HG03039 (cell line): ENCODE measurements at regions not wholly inside any gene's neighbourhood (a gene's known extent, or its start where the extent isn't known, plus 50 kb on each side); places are given as distances from the start of the nearest gene placed in this dataset.
"Not testable (repeated sequence)": the region's sequence is repeated elsewhere in the genome, so short reads cannot be mapped to it uniquely, and the experiment has no call there.

Source experiments
- ATAC-seq: cut with Tn5 transposase; IDR thresholded peaks from one replicate; pipeline ENCODE4 v1.9.1; 2021; ENCODE audit warnings: mild to moderate bottlenecking, moderate library complexity; ENCODE audit not compliant: unreplicated experiment

- no peak for ATAC-seq
Measured at GRCh38 chr2:49807689-49808088, 653.4 kb upstream of the FSHR start.

- ATAC-seq = no peak
Measured at GRCh38 chr2:49804111-49804510, 649.8 kb upstream of the FSHR start.

GRCh38 chr2:49801898-49802450 is 647.7 kb upstream of the FSHR start:
- ATAC-seq = no peak

- no peak for ATAC-seq
Measured at GRCh38 chr2:49798570-49798969, 644.3 kb upstream of the FSHR start.

DNA sequence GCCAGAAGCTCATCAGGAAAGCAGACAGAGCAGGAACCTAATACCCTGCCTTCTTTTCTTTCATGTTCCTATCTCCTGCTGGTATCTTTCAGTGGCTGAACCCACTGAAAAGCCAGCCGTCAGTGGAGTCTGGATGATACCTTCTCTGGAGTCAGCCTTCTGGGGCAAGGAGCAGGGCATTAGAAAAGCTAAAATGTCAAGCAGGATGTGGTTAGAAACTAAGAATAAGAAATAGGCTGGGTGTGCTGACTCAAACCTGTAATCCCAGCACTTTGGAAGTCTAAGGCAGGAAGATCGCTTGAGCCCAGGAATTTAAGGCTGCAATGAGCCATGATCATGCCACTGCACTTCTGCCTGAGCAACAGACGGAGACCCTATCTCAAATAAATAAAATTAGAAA is 642.0 kb upstream of the FSHR start:
- ATAC-seq = no peak

DNA sequence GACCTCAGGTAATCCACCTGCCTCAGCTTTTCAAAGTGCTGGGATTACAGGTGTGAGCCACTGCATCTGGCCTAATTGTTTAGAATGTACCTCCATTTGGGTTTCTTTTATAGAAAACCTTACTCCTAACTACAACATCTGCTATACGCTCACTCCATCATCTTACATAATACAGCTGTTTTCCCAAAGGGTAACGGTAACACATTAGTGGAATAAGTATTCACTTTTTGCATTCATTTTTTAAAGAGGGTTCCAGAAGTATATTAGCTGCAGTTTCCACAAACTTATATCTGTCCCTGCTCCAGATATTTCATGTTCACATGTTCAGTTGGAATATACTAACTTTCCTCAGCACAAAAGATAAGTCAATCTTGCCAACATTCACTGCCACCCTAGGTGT is 640.1 kb upstream of the FSHR start:
- ATAC-seq = no peak

DNA sequence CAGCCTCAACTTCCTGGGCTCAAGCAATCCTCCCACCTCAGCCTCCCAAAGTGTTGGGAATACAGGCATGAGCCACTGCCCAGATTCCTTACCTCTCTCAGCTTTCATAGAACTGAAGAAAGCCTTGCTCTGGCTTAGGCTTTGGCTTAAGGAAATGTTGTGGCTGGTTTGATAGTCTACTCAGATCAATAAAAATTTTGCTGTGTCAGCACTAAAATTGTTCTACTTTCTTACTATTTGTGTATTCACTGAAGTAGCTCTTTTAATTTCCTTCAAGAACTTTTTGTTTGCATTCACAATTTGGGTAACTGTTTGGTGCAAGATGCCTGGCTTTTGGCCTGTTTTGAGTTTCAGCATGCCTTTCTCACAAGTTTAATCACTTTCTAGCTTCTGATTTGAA is 634.0 kb upstream of the FSHR start:
- ATAC-seq = no peak

GRCh38 chr2:49780949-49781348 is 626.6 kb upstream of the FSHR start:
- ATAC-seq = no peak

GRCh38 chr2:49772299-49772970 is 618.1 kb upstream of the FSHR start:
- no peak for ATAC-seq

GRCh38 chr2:49770919-49771318 is 616.6 kb upstream of the FSHR start:
- no peak for ATAC-seq

- ATAC-seq = no peak
Measured at GRCh38 chr2:49767316-49767715, 613.0 kb upstream of the FSHR start.

- ATAC-seq = no peak
Measured at GRCh38 chr2:49755777-49756176, 601.5 kb upstream of the FSHR start.

- ATAC-seq = no peak
Measured at GRCh38 chr2:49754381-49754780, 600.1 kb upstream of the FSHR start.

- ATAC-seq = no peak
Measured at GRCh38 chr2:49753344-49753985, 599.1 kb upstream of the FSHR start.

- ATAC-seq = no peak
Measured at GRCh38 chr2:49737606-49738005, 583.3 kb upstream of the FSHR start.

- ATAC-seq = not testable (repeated sequence)
Measured at GRCh38 chr2:49732924-49733323, 578.6 kb upstream of the FSHR start.

GRCh38 chr2:49719241-49719640 is 564.9 kb upstream of the FSHR start:
- no peak for ATAC-seq

DNA sequence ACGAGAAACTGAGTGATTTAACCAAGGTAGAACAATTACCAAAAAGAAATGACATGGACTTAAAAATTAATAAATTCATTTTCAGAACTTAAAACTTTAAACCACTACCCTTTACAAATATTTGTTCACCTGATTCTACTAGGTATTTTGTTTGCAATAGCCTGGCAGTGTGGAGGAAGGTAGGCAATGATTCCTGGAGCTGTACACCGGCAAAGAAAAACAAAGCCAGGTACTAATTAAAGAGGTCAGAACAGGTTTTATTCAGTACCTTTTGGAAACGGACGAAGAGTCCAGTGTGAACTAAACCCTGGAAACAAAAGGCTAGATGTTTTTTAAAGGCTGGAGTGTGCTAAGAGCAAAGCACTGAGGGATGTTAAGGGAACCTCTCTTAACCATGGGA is 561.3 kb upstream of the FSHR start:
- ATAC-seq = no peak

- no peak for ATAC-seq
Measured at GRCh38 chr2:49714454-49714853, 560.1 kb upstream of the FSHR start.

DNA sequence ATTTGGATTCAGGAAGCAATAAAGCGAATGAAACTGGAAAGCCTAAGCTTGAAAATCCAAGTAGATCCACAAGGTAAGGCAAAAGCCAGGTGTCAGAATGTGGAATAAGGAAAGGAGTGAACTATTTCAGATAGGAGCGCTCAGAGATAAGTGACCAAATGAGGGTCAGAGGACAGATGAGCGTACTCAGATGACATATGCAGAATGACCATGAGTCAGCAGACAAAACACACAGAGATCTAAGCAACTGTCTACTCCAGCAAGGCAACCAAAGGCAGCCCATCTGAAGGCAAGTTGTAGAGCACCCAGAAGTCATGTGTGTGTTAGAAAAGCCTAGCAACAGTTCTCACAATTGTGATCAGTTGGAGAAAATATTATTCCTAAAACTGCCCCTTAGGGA is 548.4 kb upstream of the FSHR start:
- ATAC-seq = no peak

GRCh38 chr2:49693961-49694360 is 539.6 kb upstream of the FSHR start:
- no peak for ATAC-seq

- not testable (repeated sequence) for ATAC-seq
Measured at GRCh38 chr2:49692022-49692421, 537.7 kb upstream of the FSHR start.

- no peak for ATAC-seq
Measured at GRCh38 chr2:49687918-49688317, 533.6 kb upstream of the FSHR start.
